ENCODE measurements at regions not wholly inside any gene's neighbourhood (a gene's known extent, or its start where the extent isn't known, plus 50 kb on each side); places are given as distances from the start of the nearest gene placed in this dataset.
"Not testable (repeated sequence)": the region's sequence is repeated elsewhere in the genome, so short reads cannot be mapped to it uniquely, and the experiment has no call there.

- H3K4me3 ChIP-seq (ENCODE audit: low read length), result no peak overlapping the region
- TF ChIP-seq ZNF274 (IDR thresholded peaks at IDR 0.05; ENCODE audit: low read depth, low read length), result no peak
Observed at GRCh38 chr3:10628891-10629670, 123.7 kb upstream of the ATP2B2 start.

GRCh38 chr3:10629671-10630040 lies 124.3 kb upstream of the ATP2B2 start:
- no peak for TF ChIP-seq ZNF274 (IDR thresholded peaks at IDR 0.05; ENCODE audit: low read depth, low read length)

GRCh38 chr3:10631224-10631623 lies 125.8 kb upstream of the ATP2B2 start:
- no peak for TF ChIP-seq ZNF274 (IDR thresholded peaks at IDR 0.05; ENCODE audit: low read depth, low read length)
- H3K4me3 ChIP-seq (ENCODE audit: low read length), result no peak overlapping the region

More at GRCh38 chr3:10629671-10630040, 124.3 kb upstream of the ATP2B2 start:
- no peak overlapping the region for H3K4me3 ChIP-seq (ENCODE audit: low read length)

GRCh38 chr3:10632125-10632524 lies 126.7 kb upstream of the ATP2B2 start:
- TF ChIP-seq ZNF274 (IDR thresholded peaks at IDR 0.05; ENCODE audit: low read depth, low read length), result no peak
- H3K4me3 ChIP-seq (ENCODE audit: low read length), result no peak overlapping the region

- H3K4me3 ChIP-seq (ENCODE audit: low read length), result no peak overlapping the region
- no peak for TF ChIP-seq ZNF274 (IDR thresholded peaks at IDR 0.05; ENCODE audit: low read depth, low read length)
Observed at GRCh38 chr3:10632741-10633140, 127.4 kb upstream of the ATP2B2 start.

- no peak for TF ChIP-seq ZNF274 (IDR thresholded peaks at IDR 0.05; ENCODE audit: low read depth, low read length)
- H3K4me3 ChIP-seq (ENCODE audit: low read length), result no peak overlapping the region
Observed at GRCh38 chr3:10635446-10636076, 130.2 kb upstream of the ATP2B2 start.

- no peak overlapping the region for H3K4me3 ChIP-seq (ENCODE audit: low read length)
- no peak for TF ChIP-seq ZNF274 (IDR thresholded peaks at IDR 0.05; ENCODE audit: low read depth, low read length)
Observed at GRCh38 chr3:10637342-10637741, 132.0 kb upstream of the ATP2B2 start.

GRCh38 chr3:10638466-10638865 lies 133.1 kb upstream of the ATP2B2 start:
- no peak for TF ChIP-seq ZNF274 (IDR thresholded peaks at IDR 0.05; ENCODE audit: low read depth, low read length)
- no peak overlapping the region for H3K4me3 ChIP-seq (ENCODE audit: low read length)

GRCh38 chr3:10641760-10642159 lies 136.4 kb upstream of the ATP2B2 start:
- TF ChIP-seq ZNF274 (IDR thresholded peaks at IDR 0.05; ENCODE audit: low read depth, low read length), result no peak
- no peak overlapping the region for H3K4me3 ChIP-seq (ENCODE audit: low read length)

GRCh38 chr3:10644189-10644588 lies 138.8 kb upstream of the ATP2B2 start:
- no peak overlapping the region for H3K4me3 ChIP-seq (ENCODE audit: low read length)
- no peak for TF ChIP-seq ZNF274 (IDR thresholded peaks at IDR 0.05; ENCODE audit: low read depth, low read length)

- H3K4me3 ChIP-seq (ENCODE audit: low read length), result no peak overlapping the region
- no peak for TF ChIP-seq ZNF274 (IDR thresholded peaks at IDR 0.05; ENCODE audit: low read depth, low read length)
Observed at GRCh38 chr3:10645800-10646199, 140.4 kb upstream of the ATP2B2 start.

GRCh38 chr3:10646531-10647335 lies 141.3 kb upstream of the ATP2B2 start:
- TF ChIP-seq ZNF274 (IDR thresholded peaks at IDR 0.05; ENCODE audit: low read depth, low read length), result no peak
- no peak overlapping the region for H3K4me3 ChIP-seq (ENCODE audit: low read length)

- no peak overlapping the region for H3K4me3 ChIP-seq (ENCODE audit: low read length)
- TF ChIP-seq ZNF274 (IDR thresholded peaks at IDR 0.05; ENCODE audit: low read depth, low read length), result no peak
Observed at GRCh38 chr3:10647376-10647775, 142.0 kb upstream of the ATP2B2 start.

- TF ChIP-seq ZNF274 (IDR thresholded peaks at IDR 0.05; ENCODE audit: low read depth, low read length), result no peak
- H3K4me3 ChIP-seq (ENCODE audit: low read length), result no peak overlapping the region
Observed at GRCh38 chr3:10648181-10648580, 142.8 kb upstream of the ATP2B2 start.

GRCh38 chr3:10649463-10649862 lies 144.1 kb upstream of the ATP2B2 start:
- not testable (repeated sequence) for H3K4me3 ChIP-seq (ENCODE audit: low read length)

Measured in GM08714 (cell line).